NOMO-1 treated with DMSO at 0.1 percent for 48 hours (cell line): ENCODE measurements at regions not wholly inside any gene's neighbourhood (a gene's known extent, or its start where the extent isn't known, plus 50 kb on each side); places are given as distances from the start of the nearest gene placed in this dataset.

Experiments used
- DNase-seq: peaks from one replicate; lab custom pipeline; 2025; ENCODE audit not compliant: unreplicated experiment; lab: John Stamatoyannopoulos, UW

DNA sequence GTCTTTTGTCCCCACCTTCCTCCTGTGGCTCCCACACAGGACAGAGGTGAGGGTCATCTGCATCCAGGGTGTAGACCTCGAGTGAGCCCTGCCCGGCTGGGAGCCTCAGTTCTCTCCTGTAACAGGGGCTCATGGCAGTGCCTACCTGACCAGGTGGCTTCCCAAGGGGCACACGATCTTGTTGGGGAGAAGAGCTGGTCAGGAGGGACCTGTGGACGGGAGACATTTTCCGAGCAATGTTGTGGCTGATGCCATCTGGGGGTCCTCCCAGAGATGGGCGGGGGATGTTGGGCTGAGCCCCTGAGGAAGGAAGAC, 51.9 kb downstream of the CEBPB start:
- no peak for DNase-seq

DNA sequence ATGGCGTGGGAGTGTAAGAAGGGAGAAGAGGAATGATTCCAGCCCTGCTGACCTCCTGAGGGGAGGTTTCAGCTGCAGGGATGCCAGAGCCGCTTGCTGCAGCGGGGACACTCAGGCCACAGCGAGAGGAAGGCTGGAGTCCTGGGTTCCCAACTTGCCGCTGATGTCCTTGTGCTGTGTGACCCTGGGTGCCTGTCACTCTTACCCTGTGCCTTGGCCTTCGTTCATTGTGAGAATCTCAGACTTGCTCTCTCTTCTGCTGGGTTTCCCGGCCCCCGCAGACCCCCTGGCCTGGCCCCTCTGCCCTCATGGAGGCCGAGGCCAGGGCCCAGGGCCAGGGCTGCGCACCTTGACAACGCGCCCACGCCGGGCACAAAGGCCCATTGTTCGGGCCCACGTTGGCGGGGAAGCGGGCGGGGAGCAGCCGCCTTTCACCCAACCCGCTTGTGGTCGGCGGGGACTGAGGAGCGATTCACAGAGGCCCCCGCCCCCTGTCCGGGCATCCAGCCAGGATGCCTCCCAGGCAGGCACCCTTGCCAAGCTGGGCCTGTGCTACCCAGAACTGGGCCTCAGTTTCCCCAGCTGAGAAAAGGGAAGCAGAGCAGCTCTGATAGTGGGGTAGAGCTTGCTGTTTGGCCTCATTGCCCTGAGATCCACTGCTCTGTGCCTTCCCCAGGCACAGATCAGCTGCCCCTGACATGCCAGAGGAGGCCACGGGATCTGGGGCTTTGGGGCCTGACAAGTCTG, 52.4 kb downstream of the CEBPB start:
- DNase-seq: no peak

DNA sequence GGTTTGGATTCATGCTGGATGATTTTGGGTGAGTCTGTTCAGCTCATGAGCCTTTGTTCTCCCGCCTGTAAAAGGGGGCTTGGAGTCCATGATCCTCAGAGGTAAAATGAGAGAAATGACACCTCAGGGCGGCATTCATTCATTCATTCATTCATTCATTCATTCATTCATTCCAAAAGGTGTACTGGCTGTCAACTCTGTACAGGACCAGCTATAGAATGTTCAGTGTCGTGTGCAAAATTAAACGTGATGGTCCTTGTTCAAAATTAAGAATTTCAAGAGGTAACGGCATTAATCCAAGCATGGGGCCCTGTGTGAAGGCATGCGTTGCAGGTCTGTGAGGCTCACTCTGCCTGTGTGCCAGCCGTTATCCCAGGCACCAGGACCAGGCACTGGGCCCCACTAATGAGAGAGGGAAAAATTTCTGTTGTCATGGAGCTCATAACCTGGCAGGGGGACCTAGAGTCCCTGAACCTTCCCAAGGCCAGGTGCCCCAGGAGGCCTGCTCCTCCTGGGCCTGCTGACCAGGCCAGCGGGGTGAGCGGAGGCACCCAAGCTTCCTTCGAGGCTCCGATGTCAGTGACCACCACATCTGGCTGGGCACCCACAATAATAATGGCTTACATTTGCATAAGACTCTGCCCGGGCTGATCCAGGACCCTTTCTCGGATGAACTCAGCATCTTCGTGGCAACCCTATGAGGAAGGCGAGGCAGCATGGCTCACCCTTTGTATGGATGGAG, 53.2 kb downstream of the CEBPB start:
- no peak for DNase-seq

DNA sequence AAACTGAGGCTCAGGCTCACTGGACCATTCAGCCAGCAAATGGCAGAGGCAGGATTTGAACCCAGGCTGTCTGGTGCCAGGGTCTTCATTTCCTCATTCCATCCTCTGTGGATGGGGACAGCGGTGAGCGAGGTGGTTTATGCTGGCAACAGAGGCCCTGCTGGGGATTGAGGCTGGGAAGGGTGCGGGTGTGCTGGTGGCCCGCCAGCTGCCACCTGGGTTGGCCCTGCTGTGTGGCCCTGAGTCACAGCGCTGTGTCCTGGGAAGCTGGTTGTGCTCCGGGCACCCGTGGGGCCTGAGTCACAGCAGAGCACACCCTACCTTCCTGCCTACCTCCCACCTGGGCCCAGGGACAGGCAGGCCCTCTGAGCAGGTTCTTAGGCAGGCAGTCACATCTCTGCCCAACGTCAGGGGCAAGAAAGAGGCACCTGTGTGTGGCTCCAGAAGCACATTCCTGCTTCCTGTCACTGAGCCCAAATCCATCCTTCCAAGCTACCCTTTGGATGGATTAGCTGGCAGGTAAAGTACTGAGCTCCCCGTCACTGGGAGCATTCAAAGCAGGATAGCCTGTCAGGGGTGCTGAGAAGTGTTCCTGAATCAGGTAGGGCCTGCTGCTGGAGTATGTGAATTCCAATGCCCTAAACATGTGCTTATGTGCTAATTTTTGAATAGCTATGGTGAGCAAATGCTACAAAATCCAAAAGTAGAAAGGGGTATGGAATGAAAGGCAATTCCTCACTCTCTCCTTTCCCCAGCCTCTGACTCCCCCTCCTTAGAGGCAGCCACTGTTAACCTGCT, 53.9 kb downstream of the CEBPB start:
- no peak for DNase-seq

DNA sequence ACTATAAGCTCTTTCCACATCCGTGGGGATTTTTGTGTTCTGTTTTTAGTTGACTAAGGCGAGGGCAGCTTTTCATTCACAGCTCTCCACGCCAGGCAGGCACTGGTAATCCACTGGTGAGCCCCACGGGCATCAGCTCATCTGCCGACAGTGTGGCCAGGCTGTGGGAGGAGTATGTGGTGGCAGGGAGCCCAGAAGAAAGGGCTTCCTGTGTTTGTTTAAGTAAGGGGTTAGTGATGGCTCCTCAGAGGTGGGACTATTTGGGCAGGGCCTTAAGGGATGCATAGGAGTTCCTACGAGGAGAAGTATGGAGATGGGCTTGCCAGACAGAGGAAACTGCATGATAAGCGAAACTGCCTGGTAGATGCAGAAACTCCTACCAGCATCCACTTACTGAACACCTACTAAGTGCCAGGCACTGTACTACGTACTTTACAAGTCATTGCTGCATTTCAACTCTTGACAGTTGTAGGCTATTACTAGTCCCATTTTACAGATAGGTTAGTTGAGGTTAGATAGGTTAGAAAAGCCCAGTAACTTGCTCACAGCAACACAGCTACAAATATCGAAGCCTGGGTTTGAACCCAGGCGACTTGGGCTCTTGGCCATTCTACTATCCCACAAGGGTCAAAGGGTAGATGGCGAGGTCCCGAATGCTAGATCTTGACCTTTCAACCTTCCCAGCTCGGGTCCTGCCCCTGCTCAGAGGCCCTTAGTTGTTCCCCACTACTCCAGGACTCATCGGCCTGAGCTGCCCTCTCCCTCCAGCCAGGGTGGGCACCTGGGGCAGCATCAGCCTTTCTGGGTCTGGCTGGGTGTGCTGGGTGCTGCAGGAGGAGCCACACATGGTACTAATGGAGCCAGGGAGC, 55.1 kb downstream of the CEBPB start:
- DNase-seq: no peak

DNA sequence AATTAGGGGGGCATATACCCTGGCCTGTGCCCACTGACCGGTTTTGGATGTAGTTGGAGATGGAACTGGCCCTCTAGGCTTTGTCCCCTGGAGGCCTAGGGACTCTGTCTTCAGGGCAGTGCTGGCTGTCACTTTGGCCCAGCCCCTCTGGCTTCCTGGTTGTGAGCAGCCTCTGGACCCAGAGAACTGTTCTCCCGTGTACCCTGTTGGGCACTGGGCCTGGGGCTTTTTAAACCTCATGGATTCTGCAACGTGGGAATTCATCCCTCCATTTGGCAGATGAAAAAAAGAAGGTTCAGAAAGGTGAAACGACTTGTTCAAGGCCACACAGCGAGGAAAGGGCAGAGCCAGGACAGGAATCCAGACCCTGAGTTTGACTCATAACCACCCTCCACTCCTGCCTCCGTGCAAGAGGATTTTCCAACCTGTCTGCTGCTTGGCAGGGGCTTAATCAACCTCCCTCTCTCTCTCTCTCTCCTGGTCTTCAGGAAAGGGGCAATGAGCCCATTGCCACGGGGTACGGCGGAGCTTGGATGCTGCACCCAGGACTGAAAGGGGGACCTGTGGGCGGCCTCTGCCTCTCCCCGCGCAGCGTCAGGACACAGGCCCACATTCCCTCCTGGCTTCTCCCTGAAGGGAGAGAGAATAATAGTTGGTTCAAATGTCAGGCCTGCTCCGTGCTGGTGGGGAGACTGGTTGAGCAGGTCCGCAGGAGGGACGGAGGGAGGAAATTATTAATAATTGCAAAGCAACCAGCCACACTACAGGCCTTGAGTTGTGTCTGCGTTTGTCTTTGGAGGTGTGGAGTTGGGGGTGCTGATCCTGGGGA, 56.0 kb downstream of the CEBPB start:
- no peak for DNase-seq

DNA sequence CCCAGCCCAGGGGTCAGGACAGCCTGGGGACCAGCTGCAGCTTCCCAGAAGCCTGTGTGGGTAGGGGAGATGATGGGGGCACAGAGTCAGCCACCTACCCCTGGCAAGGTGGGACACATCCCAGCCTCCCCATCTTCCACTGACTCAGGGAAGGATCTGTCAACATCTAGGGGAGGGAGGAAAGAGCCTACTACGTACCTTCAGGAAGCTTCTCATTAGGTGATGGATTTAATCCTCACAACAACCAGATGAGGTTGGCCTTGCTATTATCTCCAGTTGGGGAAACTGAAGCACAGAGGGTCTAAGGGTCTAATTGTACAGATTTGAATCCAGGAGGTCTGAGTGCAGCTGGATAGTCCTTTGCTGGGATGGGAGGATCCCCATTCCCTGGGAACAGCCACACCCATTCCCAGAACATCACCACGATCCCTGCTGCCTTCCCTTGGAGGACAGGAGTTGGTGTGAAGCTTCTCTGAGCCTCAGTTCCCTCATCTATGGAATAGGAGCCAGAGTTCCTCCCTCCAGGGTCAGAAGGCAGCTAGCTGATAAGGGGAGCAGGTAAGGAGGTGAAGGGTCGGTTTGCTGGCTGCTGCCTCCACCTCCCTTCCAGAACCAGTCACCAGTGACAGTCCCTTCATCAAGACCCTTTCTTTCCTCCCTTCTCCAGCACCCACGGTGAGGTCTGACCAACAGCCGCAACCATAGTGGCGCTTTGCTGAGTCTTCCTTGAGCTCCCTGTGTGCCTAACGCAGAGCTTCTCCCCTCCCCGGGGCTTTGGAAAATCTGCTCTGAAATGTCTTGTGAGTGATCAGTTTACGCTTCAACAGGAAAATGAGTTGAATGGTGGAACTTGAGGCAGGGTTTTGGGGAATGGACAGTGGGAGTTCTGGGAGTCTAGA, 56.8 kb downstream of the CEBPB start:
- DNase-seq: no peak

DNA sequence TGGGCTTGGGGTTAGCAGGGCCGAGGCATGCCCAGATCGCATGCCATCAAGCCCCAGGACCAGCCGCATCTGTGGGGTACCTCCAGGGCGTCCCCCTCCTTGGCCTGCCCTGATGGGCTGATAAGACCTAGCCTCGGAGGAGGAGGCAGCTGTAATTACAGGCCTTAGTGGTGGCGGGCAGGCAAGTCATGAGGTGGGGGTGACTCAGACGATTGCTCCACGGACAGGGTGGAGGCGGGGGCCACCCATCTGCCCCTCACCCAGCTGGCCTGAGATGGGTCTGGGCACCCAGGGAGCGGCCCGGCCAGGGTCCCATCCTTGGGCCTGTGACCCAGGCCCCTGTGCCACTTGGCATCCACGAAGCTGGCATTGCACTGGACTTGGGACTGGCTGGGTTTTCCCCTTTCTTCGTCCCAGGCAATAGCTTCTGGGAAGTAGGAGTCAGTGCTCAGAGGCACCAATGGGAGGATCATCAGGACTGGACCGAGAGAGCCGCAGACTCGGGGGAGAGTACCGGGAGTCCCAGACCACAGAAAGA, 57.5 kb downstream of the CEBPB start:
- DNase-seq: no peak

DNA sequence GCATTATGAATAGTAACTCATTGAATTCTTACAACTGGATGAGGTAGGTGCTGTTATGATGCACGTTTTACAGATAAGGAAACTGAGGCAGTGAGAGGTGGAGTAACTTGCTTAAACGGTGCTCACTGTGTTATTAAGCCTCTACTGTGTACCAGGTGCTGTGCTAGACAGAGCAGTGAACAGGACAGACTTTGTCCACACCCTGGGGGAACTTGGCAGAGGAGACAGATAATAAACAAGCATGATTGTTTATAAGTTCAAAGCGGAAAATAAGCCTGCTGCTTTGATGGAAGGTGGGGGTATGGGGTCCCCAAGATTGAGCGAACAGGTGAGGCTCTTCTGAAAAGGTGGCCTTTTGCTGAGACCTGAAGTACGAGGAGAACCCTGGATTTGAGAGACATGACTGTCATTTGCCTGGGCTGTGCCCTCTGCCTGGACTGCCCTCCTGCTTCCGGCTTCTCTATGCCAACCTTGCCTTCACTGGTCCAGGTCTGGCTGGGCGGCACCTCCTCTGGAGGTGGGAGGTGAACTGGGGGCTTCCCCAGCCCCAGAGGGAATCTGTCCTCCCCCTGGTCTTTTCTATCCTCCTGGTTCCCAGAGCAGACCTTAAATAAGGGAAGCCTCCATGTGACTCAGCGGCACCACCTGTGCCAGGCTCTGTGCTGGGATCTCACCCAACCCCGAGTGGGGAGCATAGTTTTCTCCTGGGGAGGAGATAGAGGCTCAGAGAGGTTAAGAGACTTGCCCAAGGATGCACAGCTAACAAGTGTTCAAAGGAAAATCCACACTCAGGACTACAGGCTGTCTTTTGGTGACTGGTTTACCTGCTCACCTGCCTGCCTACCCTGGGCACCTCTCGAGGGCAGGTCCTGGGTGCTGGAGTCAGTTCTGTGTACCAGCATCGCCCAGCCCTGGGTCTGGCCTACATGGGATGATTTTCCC, 59.1 kb downstream of the CEBPB start:
- no peak for DNase-seq

DNA sequence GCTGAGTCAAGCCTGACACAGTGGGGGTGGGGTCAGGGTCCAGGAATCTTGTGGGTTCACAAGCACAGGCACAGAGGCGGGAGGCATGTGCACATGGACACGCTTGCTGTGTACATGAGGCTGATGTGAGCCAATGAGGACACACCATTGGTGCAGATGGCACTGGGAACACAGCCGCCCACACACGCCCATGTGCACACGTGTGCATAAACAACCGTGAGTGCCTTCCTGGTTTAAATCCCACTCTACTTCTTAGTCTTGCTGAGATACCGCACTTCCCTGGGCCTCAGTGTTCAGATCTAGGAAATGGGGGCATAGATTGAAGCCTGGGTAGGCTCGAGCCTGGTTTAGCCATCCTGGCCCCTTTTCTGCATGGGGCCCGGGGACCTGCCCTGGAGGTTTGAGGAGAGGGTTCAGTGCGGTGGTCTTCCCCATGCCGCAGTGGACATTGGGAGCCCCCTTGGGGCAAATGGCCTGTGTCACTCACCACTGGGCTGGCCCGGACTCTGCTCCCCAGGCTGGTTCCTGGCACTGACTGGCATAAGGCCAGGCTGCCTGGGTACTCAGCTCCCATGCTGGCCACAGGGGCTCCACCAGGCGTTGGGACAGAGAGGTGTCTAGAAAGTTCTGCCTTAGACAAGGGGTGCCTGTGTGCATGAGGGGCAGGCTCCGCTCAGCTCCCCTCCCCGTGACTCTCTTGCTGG, 60.2 kb downstream of the CEBPB start:
- no peak for DNase-seq

DNA sequence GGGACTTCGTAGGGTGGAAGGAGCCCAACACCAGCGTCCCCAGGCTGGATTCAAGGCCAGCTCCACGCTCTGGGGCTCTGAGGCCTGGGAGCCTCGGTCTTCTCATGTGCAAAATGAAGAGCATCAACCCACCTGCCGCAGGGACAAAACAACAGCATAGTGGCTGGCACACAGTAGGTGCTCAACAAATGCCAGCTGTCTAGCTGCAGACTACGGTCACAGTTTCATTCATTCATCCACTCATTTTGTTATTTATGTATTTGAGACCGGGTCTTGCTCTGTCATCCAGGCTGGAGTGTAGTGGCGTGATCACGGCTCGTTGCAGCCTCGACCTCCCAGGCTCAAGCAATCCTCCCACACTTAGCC, 60.7 kb downstream of the CEBPB start:
- no peak for DNase-seq

DNA sequence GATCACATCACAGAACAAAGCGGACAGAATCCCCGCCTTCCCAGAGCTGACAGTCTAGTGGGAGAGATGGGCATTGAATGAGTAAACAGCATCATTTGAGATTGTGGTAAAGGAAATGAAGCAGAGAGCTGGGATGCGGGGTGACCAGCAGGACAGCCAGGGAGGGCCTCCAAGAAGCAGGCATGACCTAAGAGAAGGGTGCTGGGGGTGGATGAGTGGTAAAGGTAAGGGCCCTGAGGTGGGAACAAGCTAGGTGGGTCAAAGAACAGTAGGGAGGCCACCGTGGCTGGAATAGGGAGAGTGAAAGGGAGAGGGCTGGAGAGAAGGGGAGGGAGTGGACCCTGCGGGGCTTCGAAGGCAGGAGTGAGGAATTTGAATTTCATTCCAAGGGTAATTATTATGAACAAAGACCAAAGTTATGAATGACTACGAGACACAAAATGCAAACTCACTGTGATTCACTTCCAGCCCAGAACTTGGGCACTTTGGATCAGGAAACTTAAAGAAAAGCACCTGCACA, 61.4 kb downstream of the CEBPB start:
- DNase-seq: no peak

DNA sequence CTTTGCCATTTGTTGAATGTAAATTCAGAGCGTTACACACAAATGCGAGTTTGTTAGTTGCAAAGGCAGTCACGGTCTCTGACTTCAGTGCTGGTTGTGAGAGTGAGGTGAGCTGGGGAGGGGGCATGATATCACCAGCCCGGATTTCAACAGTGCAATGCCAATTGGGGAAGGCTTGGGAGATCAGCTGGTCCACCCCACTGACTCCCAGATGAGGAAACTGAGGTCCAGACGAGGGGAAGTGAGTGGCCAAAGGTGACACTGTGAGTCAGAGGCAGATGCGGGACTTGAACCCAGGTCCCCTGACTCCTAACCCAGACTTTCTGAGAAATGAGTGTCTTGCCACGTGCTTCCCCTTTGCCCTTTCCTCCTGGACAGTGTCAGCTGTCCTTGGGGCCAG, 62.1 kb downstream of the CEBPB start:
- no peak for DNase-seq

DNA sequence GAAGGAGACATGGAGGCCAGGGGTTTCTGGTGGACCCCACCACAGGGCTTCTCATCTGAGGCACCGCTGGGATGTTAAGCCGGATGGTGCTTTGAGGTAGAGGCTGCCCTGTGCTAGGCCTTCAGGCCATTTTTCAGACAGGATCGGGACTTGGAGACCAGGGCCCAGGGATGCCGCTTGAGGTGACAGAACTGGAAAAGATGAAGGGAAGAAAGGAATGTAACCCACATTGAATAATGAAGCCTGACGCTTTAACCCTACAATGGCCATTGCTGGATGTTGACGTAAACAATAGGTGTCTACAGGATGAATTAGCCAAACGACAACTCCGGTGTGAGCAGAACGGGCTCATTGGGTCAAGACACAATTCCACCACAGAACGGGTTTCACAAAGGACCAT, 62.5 kb downstream of the CEBPB start:
- no peak for DNase-seq

DNA sequence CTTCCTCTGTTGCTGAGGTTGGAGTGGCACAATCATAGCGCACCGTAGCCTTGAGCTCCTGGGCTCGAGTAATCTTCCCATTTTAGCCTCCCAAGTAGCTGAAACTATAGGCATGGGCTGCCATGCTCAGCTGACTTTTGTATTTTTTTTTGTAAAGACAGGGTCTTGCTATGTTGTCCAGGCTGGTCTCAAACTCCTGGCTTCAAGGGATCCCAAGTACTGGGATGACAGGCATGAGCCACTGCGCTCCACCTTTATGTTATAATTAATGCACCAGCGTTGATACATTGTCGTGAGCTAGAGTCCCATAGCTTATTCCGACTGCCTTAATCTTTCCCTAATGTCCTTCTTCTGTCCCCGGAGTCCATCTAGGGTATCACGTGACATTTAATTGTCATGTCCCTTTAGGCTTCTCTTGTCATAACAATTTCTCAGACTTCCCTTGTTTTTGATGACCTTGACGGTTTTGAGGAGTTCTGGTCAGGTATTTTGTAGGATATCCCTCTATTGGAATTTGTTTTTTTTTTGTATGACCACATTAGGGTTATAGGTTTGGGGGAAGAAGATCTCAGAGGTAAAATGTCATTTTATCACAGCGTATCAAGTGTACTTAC, 63.9 kb downstream of the CEBPB start:
- no peak for DNase-seq

DNA sequence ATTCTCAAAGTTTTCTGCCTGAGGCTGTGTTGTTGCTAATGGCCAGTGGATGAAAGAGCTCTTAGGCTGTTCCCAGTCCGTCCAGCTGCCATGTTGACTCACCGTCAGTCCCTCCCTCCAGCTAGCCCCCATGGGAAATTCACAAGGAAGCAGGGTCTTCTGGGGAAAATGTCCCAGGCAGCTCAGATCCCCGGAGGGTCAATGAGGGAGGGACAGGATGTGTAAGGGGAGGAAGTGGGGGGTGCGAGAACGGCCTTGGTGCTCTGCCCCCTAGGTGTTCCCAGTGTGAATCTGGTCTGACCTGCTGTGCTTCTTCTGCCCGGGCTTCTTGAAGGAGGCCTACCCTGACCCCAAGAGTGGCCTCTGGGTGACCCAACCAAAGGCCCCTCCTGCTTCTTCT, 65.9 kb downstream of the CEBPB start:
- no peak for DNase-seq

DNA sequence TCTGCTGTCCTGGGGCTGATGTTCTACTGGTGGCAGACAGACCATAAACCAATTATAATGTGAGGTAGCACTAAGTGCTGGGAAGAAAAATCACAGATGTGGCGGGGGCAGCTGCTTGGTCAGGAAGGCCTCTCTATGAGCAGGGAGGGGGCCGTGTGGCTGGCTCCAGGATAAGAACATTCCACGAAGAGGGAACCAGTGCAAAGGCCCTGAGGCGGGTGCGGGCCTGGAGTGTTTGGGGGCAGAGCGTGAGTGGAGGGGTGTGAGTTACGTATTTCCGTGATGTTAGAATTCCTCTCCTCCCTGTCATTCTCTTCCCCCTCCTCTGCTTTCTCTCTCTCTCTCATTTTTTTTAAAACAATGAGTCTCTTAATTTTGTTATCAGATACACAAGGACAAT, 67.2 kb downstream of the CEBPB start:
- DNase-seq: no peak
